GM19395 (cell line): ENCODE measurements at regions not wholly inside any gene's neighbourhood (a gene's known extent, or its start where the extent isn't known, plus 50 kb on each side); places are given as distances from the start of the nearest gene placed in this dataset.
A peak's percentile ranks its signal among the peaks of the same experiment; 100 is the strongest.

Experiments
- ATAC-seq: cut with Tn5 transposase; IDR thresholded peaks from one replicate; pipeline ENCODE4 v1.9.1; 2021; ENCODE audit warnings: mild to moderate bottlenecking, moderate library complexity; ENCODE audit not compliant: unreplicated experiment

GRCh38 chr4:153034681-153035080, 98.6 kb downstream of the FHDC1 start:
- no peak for ATAC-seq

DNA sequence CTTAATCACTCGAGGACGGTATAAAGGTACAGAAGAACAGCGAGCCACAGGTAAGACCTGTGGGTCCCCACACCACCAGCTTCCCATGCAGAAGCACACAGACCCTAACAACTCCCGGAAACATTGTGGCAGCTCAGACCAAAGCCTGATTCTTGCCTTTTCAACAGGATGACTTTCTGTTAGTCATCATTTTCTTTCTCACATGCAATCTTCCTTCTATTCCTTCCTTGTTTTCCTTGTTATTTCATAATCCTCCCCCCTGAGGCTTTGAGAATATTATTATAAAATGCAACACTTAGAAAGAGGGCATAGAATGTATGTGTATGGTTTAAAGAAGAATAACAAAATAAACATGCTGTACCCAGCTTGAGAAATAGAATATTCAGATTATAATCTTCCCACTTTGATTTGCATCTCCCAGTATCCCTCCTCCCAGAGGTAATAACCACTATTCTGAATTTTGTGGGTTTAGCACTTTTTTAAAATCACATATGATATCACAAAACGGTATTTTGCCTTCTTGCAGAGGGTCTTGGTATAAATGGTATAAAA, 100.9 kb downstream of the FHDC1 start:
- ATAC-seq = no peak

DNA sequence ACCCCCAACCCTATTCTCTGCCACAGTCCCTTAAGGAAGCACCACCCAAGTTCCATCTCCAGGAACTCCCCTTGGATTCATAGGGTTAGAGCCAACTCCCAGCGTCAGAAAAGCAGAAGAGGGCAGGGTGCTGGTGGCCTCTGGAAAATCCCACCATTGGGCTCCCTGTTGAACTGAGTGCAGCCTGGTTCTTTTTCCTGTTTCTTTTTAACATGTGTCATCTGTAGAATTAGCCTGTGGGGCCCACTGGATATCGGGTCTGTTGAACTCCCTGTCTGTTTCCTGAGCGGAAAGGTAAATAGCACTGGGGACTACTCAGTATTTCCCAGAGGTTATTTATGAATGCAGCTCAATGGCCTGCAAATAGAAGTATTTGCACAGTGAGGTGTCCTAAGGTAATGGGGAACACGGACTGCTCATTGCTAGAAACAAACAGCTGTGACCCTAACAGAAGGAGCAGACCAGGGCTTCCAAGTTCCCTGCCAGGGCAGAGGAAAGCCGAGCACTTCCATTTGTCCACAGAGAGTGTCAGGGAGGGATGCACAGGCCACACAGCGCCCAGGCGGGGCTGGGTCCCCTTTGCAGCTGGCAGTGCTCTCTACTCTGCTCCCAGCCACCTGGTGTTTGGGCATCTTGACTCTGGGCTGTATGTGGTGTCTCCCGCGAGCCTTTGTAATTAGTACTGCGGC, 102.6 kb downstream of the FHDC1 start:
- no peak for ATAC-seq

- no peak for ATAC-seq
These were observed 103.5 kb downstream of the FHDC1 start for GRCh38 chr4:153039542-153040185.

- no peak for ATAC-seq
These were observed 104.6 kb downstream of the FHDC1 start for GRCh38 chr4:153040677-153041076.

DNA sequence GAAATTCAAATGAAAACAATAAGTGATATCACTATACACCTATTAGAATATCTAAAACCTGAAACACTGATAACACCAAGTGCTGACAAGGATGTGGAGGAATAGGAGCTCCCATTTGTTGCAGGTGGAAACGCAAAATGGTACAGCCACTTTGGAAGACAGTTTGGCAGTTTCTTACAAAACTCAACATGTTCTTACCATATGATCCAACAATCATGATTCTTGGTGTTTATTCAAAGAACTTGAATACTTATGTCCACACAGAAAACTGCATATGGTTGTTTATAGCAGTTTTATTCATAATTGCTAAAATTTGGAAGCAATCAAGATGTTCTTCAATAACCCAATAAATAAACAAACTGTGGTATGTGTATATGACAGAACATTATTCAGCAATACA, 107.9 kb downstream of the FHDC1 start:
- no peak for ATAC-seq

GRCh38 chr4:153045111-153045982, 109.2 kb downstream of the FHDC1 start:
- peak; percentile 66 for ATAC-seq

DNA sequence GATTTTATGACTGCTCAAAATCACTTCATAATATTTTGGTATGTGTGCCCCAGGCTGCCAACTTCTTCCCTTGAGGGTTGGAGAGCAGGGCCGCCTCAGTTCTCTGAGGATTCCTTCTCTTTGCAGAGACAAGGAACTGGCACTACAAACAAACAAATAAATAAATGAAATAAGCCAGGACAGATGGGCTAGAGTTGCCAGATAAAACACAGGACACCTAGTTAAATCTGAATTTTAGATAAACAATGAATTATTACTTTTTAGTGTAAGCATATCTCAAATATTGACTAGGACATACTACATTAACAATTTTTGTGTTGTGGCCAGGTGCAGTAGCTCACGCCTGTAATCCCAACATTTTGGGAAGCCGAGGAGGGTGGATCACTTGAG, 122.5 kb downstream of the FHDC1 start:
- no peak for ATAC-seq

DNA sequence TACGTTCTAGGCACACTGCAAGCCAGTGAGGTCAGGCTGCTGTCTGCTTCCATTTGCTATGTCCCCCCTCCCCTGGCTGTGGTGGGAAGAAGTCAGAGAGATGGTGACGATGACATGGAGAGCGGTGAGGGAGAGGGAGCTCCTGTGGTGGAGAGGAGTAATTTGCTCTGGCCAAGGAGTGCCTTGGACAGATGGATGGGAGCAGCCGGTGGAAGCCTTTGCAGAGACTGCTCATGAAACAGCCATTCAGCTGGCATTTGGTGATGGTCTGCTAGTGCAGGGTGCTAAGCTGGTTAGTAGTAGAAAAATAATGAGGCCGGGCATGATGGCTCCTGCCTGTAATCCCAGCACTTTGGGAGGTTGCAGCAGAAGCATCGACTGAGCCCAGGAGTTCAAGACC, 124.1 kb downstream of the FHDC1 start:
- ATAC-seq = no peak

GRCh38 chr4:153061971-153062370, 125.8 kb downstream of the FHDC1 start:
- ATAC-seq = no peak

- no peak for ATAC-seq
These were observed 126.6 kb downstream of the FHDC1 start for GRCh38 chr4:153062652-153063168.

DNA sequence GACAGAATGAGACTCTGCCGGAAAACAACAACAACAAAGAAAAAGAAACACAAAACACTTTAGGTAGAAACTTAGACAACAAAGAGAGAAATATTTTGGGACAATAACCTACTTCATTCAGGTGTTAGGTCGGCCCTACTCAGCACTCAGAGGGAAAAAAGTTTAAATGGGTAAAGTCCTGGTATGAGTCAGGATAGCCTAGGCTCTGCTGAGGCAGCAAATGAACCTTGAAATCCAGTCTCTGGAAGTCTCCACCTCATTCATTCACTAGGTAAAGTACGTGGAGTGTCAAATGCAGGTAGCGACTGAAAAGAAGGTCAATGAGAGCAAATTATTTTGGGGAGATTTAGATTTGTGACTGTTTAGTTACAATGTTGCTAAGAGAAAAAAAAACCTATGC, 127.4 kb downstream of the FHDC1 start:
- no peak for ATAC-seq

DNA sequence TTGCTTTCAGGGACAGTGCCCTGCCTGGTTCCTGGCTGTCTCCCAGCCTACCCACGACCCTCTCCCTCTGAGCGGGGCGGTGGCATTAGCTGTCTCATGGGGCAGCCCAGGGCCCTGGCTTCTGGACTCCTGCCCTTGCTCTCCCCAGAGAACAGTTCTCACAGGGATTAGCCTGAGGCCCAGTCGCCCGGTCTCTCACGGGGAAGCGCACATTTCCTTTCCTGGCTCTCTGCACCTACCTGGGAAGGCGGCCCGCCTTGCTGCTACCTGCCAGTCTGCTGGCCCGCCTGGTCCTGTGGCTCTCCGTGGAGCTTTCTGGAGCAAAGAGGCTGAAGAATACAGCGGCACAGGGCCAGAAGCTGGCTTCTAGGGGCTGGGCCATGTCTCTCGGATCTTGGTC, 128.4 kb downstream of the FHDC1 start:
- no peak for ATAC-seq

DNA sequence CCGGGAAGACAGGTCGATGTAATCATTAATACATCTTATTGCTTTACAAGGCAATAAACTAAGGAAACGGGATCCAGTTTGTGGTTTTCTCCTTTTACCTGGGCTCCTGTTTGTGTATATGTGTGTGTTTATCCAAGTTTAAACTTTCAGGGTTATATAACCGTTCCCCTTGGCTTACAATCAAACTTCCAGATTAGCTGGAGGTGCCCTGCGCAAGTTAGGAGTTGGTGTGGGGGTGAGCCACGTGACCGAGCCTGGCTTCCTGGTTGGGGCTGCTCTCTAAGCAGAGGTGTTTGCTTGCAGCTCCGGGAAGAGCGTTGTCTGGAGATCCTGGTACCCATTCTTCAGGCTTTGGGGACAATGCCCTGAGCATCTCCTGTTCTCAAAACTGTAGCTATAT, 129.2 kb downstream of the FHDC1 start:
- no peak for ATAC-seq

DNA sequence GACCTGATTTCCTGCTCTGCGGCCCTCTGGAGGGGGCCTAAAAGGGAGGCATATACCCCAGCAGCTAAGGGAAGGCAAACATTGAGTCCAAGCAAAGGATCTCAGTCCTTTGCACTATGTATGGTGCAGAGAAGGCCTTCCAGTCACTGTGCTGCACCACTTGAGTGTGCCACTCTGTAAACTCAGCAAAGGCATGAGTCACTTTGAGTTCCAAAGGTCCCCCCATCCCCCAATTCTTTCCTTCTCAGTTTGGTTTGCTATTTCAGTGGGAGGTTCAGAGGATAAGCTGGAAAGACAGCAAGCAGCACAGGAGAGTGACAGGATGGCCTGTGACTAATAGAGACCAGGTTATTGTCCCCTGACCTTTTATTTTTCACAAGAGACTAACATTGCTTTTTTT, 131.3 kb downstream of the FHDC1 start:
- ATAC-seq = no peak

- ATAC-seq = no peak
These were observed 132.6 kb downstream of the FHDC1 start for GRCh38 chr4:153068751-153069150.

DNA sequence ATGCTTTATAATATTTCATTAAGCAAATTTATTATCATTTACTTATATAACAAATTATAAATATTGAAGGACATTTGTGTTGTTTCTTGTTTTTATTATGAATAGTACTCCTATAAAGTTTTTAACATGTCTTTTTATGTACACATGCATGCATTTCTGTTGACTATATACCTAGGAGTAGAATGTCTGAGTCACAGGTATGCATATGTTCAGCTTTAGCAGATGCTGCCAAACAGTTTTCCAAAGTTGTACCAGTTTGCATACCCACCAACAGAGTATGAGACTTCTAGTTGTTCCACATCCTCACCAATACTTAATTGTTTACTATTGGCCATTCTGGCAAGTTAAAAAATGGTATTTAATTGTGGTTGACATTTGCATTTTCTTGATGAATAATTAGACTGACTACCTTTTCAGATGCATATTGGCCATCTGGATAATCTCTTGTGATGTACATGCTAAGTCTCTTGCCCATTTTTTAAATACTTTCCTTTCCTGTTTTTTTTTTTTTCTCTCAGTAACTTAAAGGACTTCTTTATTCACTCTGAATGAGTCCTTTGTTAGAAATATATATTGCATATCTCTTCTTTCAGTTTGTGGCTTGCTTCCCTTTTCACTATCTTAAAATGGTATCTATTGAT, 132.2 kb upstream of the TRIM2 start:
- no peak for ATAC-seq

DNA sequence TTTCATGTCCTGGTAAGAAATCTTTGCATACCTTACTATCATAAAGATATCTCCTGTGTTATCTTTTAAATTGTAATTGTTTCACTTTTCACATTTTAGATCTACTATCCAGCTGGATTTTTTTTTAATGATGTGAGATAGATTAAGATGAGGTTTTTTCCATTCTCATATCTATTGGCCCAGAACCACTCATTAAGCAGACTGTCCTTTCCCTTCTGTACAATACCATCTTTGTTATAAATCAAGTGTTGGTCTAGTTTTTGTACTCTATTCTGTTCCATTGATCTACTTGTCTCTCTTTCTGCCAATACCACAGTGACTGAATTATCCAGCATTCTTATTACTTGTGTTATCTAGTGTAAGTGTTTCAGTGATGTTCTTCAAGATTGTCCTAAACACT, 131.6 kb upstream of the TRIM2 start:
- no peak for ATAC-seq

DNA sequence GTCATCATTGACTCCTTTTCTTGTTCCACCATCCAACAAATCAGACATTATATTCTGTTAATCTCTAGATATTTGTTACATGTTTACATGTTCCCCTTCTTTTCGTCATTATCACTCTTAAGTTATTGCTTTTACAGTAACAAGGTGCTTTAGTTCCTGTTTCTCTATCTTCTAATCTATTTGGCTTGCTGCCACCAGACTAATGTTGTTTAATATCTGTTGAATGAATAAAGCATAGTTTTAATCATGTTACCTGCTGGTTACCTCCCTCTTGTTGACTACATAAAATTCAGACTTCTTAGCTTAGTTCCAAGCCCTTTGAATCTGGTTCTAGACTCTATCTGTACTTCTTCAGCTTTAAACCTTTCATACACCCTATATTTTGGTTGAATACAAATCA, 129.8 kb upstream of the TRIM2 start:
- no peak for ATAC-seq

DNA sequence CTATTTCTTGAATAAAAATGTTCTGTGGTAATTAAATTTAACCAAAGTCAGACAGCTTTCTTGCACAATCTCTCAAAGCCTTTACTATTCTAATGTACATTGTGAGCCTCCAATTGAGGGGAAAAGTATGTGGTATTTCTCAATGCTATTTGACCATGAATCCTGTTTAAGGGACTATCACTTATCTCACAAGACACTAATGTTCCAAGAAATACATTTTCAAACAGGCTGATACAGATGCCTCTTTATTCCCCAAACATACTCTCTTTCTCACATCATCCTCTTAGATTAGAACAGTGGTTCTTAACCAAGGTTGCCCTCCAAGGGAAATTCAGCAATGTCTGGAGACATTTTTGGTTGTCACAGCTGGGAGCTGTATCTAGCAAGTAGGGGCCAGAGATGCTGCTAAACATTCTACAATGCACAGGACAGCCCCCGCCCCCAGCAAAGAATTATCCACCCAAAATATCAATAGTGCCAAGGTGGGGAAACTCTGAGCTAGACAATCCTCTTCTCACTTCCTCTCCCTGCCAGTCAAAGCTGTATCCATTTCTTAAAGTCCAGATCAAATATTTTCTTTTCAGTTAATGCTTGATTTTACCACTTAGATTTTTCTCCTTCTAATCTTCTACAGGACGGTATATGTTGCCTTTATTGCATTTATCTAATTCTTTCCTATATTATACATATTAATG, 129.2 kb upstream of the TRIM2 start:
- ATAC-seq = no peak
